CD4-positive, alpha-beta T cell treated with Interferon gamma for 1 hour (primary cell): ENCODE measurements at regions not wholly inside any gene's neighbourhood (a gene's known extent, or its start where the extent isn't known, plus 50 kb on each side); places are given as distances from the start of the nearest gene placed in this dataset.

Experiments used
- DNase-seq: peaks from one replicate; pipeline ENCODE4 v3.0.0-alpha.2; 2020

- peak; percentile 38 for DNase-seq
Measured at GRCh38 chr13:99658261-99658991, 157.2 kb downstream of the TM9SF2 start.

- DNase-seq, result peak; percentile 2
Measured at GRCh38 chr13:99657848-99658260, 156.6 kb downstream of the TM9SF2 start.

GRCh38 chr13:99656844-99657381, 155.6 kb downstream of the TM9SF2 start:
- no peak for DNase-seq

GRCh38 chr13:99656092-99656745, 154.9 kb downstream of the TM9SF2 start:
- DNase-seq, result peak; percentile 69

GRCh38 chr13:99655351-99656091, 154.2 kb downstream of the TM9SF2 start:
- DNase-seq, result no peak

GRCh38 chr13:99654076-99654475, 152.8 kb downstream of the TM9SF2 start:
- no peak for DNase-seq

- no peak for DNase-seq
Measured at GRCh38 chr13:99653526-99653925, 152.3 kb downstream of the TM9SF2 start.

GRCh38 chr13:99652901-99653300, 151.6 kb downstream of the TM9SF2 start:
- no peak for DNase-seq

- no peak for DNase-seq
Measured at GRCh38 chr13:99652141-99652540, 150.9 kb downstream of the TM9SF2 start.

GRCh38 chr13:99651016-99651415, 149.7 kb downstream of the TM9SF2 start:
- no peak for DNase-seq

GRCh38 chr13:99650410-99650809, 149.1 kb downstream of the TM9SF2 start:
- DNase-seq, result no peak

- no peak for DNase-seq
Measured at GRCh38 chr13:99648927-99649326, 147.7 kb downstream of the TM9SF2 start.

- DNase-seq, result no peak
Measured at GRCh38 chr13:99648066-99648665, 146.9 kb downstream of the TM9SF2 start.

GRCh38 chr13:99647596-99647985, 146.3 kb downstream of the TM9SF2 start:
- DNase-seq, result no peak

- DNase-seq, result no peak
Measured at GRCh38 chr13:99646866-99647595, 145.8 kb downstream of the TM9SF2 start.

GRCh38 chr13:99642841-99643240, 141.6 kb downstream of the TM9SF2 start:
- no peak for DNase-seq

- DNase-seq, result no peak
Measured at GRCh38 chr13:99642006-99642405, 140.7 kb downstream of the TM9SF2 start.

GRCh38 chr13:99640260-99640659, 139.0 kb downstream of the TM9SF2 start:
- DNase-seq, result no peak

GRCh38 chr13:99639126-99639525, 137.9 kb downstream of the TM9SF2 start:
- no peak for DNase-seq

- DNase-seq, result no peak
Measured at GRCh38 chr13:99636728-99637353, 135.6 kb downstream of the TM9SF2 start.

GRCh38 chr13:99636306-99636705, 135.0 kb downstream of the TM9SF2 start:
- DNase-seq, result no peak

- no peak for DNase-seq
Measured at GRCh38 chr13:99634672-99635071, 133.4 kb downstream of the TM9SF2 start.
